Jurkat, Clone E6-1 (cell line): ENCODE measurements at regions not wholly inside any gene's neighbourhood (a gene's known extent, or its start where the extent isn't known, plus 50 kb on each side); places are given as distances from the start of the nearest gene placed in this dataset.

Experiments
- DNase-seq: peaks from one replicate; pipeline ENCODE4 v3.0.0-alpha.2; 2011; ENCODE audit warnings: low read depth, low spot score
- H3K4me3 ChIP-seq: 2 replicates; pipeline ENCODE4 v1.5.1; 2011; ENCODE audit warnings: mild to moderate bottlenecking, low read length, control low read depth, moderate library complexity

- no peak for DNase-seq
Observed at GRCh38 chr17:77644181-77645071, 314.1 kb upstream of the TNRC6C start.

GRCh38 chr17:77645072-77646045, 313.1 kb upstream of the TNRC6C start:
- DNase-seq, result peak; percentile 76
- peak overlapping the region; percentile 3 for H3K4me3 ChIP-seq

More at GRCh38 chr17:77644181-77645071, 314.1 kb upstream of the TNRC6C start:
- H3K4me3 ChIP-seq, result no peak overlapping the region

GRCh38 chr17:77646046-77646430, 312.5 kb upstream of the TNRC6C start:
- no peak for DNase-seq
- H3K4me3 ChIP-seq, result no peak overlapping the region

- no peak for DNase-seq
- H3K4me3 ChIP-seq, result no peak overlapping the region
Observed at GRCh38 chr17:77647531-77647930, 311.0 kb upstream of the TNRC6C start.

GRCh38 chr17:77649717-77650211, 308.7 kb upstream of the TNRC6C start:
- DNase-seq, result peak; percentile 27
- no peak overlapping the region for H3K4me3 ChIP-seq

- no peak overlapping the region for H3K4me3 ChIP-seq
- no peak for DNase-seq
Observed at GRCh38 chr17:77651988-77652387, 306.5 kb upstream of the TNRC6C start.

- H3K4me3 ChIP-seq, result no peak overlapping the region
- DNase-seq, result no peak
Observed at GRCh38 chr17:77654296-77654695, 304.2 kb upstream of the TNRC6C start.

GRCh38 chr17:77654850-77655249, 303.7 kb upstream of the TNRC6C start:
- no peak overlapping the region for H3K4me3 ChIP-seq
- DNase-seq, result no peak

- no peak for DNase-seq
- no peak overlapping the region for H3K4me3 ChIP-seq
Observed at GRCh38 chr17:77656054-77656453, 302.4 kb upstream of the TNRC6C start.

- no peak for DNase-seq
- no peak overlapping the region for H3K4me3 ChIP-seq
Observed at GRCh38 chr17:77657839-77658238, 300.7 kb upstream of the TNRC6C start.

GRCh38 chr17:77660524-77660923, 298.0 kb upstream of the TNRC6C start:
- DNase-seq, result no peak
- no peak overlapping the region for H3K4me3 ChIP-seq

GRCh38 chr17:77662833-77663232, 295.7 kb upstream of the TNRC6C start:
- no peak overlapping the region for H3K4me3 ChIP-seq
- DNase-seq, result no peak

- no peak for DNase-seq
- no peak overlapping the region for H3K4me3 ChIP-seq
Observed at GRCh38 chr17:77664097-77664729, 294.3 kb upstream of the TNRC6C start.

GRCh38 chr17:77665833-77666232, 292.7 kb upstream of the TNRC6C start:
- DNase-seq, result no peak
- H3K4me3 ChIP-seq, result no peak overlapping the region

GRCh38 chr17:77666462-77666861, 292.0 kb upstream of the TNRC6C start:
- H3K4me3 ChIP-seq, result peak overlapping the region; percentile 68
- peak; percentile 22 for DNase-seq

- H3K4me3 ChIP-seq, result peak overlapping the region; percentile 68
- peak; percentile 91 for DNase-seq
Observed at GRCh38 chr17:77666881-77667395, 291.6 kb upstream of the TNRC6C start.

- H3K4me3 ChIP-seq, result peak overlapping the region; percentile 68
Observed at GRCh38 chr17:77667478-77667877, 291.0 kb upstream of the TNRC6C start.

GRCh38 chr17:77668518-77668917, 290.0 kb upstream of the TNRC6C start:
- no peak for DNase-seq

More at GRCh38 chr17:77667478-77667877, 291.0 kb upstream of the TNRC6C start:
- peak; percentile 49 for DNase-seq

GRCh38 chr17:77670173-77670572, 288.3 kb upstream of the TNRC6C start:
- H3K4me3 ChIP-seq, result no peak overlapping the region
- no peak for DNase-seq

More at GRCh38 chr17:77668518-77668917, 290.0 kb upstream of the TNRC6C start:
- H3K4me3 ChIP-seq, result no peak overlapping the region
